Trophoblast cell (in vitro differentiated cells and primary cell): ENCODE measurements at regions not wholly inside any gene's neighbourhood (a gene's known extent, or its start where the extent isn't known, plus 50 kb on each side); places are given as distances from the start of the nearest gene placed in this dataset.

Source experiments
- DNase-seq, 2 donors: peaks; one replicate each; pipeline ENCODE4 v3.0.0-alpha.2; 2016
- H2AFZ ChIP-seq: 2 replicates; pipeline ENCODE4 v1.6.1; 2013; ENCODE audit warnings: low read length, moderate library complexity, mild to moderate bottlenecking; ENCODE audit not compliant: insufficient read depth, poor library complexity
- H2AK5ac ChIP-seq: 2 replicates; pipeline ENCODE4 v1.6.1; 2013; ENCODE audit warnings: mild to moderate bottlenecking, low read length
- H2BK120ac ChIP-seq: 2 replicates; pipeline ENCODE4 v1.6.1; 2013; ENCODE audit warnings: low read length, mild to moderate bottlenecking, moderate library complexity; ENCODE audit not compliant: insufficient read depth, poor library complexity
- H2BK12ac ChIP-seq: 2 replicates; pipeline ENCODE4 v1.6.1; 2013; ENCODE audit warnings: mild to moderate bottlenecking, low read length, moderate library complexity
- H2BK5ac ChIP-seq: 2 replicates; pipeline ENCODE4 v1.6.1; 2013; ENCODE audit warnings: low read length, low read depth, moderate library complexity, mild to moderate bottlenecking; ENCODE audit not compliant: poor library complexity
- H3K14ac ChIP-seq: 2 replicates; pipeline ENCODE4 v1.6.1; 2013; ENCODE audit warnings: mild to moderate bottlenecking, low read length
- H3K18ac ChIP-seq: 2 replicates; pipeline ENCODE4 v1.6.1; 2013; ENCODE audit warnings: mild to moderate bottlenecking, low read length
- H3K23ac ChIP-seq: 2 replicates; pipeline ENCODE4 v1.6.1; 2013; ENCODE audit warnings: low read length
- H3K27ac ChIP-seq: 2 replicates; pipeline ENCODE4 v1.5.1; 2013; ENCODE audit warnings: low read depth, mild to moderate bottlenecking, inconsistent platforms, low read length, moderate library complexity
- H3K27me3 ChIP-seq: 2 replicates; pipeline ENCODE4 v1.6.1; 2013; ENCODE audit warnings: inconsistent platforms, mild to moderate bottlenecking, low read length, moderate library complexity; ENCODE audit not compliant: insufficient read depth
- H3K36me3 ChIP-seq, 2 experiments: 1 replicate in 1 of 2; 2 replicates in 1 of 2; pipeline ENCODE4 v1.6.1; 2013; ENCODE audit warnings: low read length in 2 of 2, mild to moderate bottlenecking in 2 of 2, moderate library complexity in 1 of 2; ENCODE audit not compliant: insufficient read depth in 2 of 2, control insufficient read depth in 1 of 2
- H3K4ac ChIP-seq: 2 replicates; pipeline ENCODE4 v1.6.1; 2013; ENCODE audit warnings: low read depth, mild to moderate bottlenecking, low read length, moderate library complexity
- H3K4me1 ChIP-seq, 2 experiments: 1 replicate in 1 of 2; 2 replicates in 1 of 2; pipeline ENCODE4 v1.6.1; 2013; ENCODE audit warnings: low read length in 2 of 2, mild to moderate bottlenecking in 2 of 2, moderate library complexity in 1 of 2; ENCODE audit not compliant: insufficient read depth in 2 of 2, control insufficient read depth in 1 of 2
- H3K4me2 ChIP-seq: 2 replicates; pipeline ENCODE4 v1.6.1; 2013; ENCODE audit warnings: inconsistent platforms, mild to moderate bottlenecking, low read length, moderate library complexity
- H3K4me3 ChIP-seq: 2 replicates; pipeline ENCODE4 v1.5.1; 2013; ENCODE audit warnings: mild to moderate bottlenecking, low read depth, low read length, inconsistent platforms
- H3K79me1 ChIP-seq: one replicate; pipeline ENCODE4 v1.6.1; 2013; ENCODE audit warnings: low read length
- H3K79me2 ChIP-seq: 2 replicates; pipeline ENCODE4 v1.6.1; 2013; ENCODE audit warnings: low read length, mild to moderate bottlenecking; ENCODE audit not compliant: control insufficient read depth, insufficient read depth, poor library complexity
- H3K9ac ChIP-seq: 2 replicates; pipeline ENCODE4 v1.6.1; 2013; ENCODE audit warnings: mild to moderate bottlenecking, low read length
- H3K9me3 ChIP-seq: 2 replicates; pipeline ENCODE4 v1.6.1; 2013; ENCODE audit warnings: low read depth, mild to moderate bottlenecking, control low read depth, inconsistent platforms, low read length; ENCODE audit not compliant: insufficient read depth
- H4K12ac ChIP-seq: 2 replicates; pipeline ENCODE4 v1.6.1; 2013; ENCODE audit warnings: low read depth, mild to moderate bottlenecking, low read length, moderate library complexity
- H4K8ac ChIP-seq: 2 replicates; pipeline ENCODE4 v1.6.1; 2013; ENCODE audit warnings: low read depth, mild to moderate bottlenecking, low read length, moderate library complexity
- H4K91ac ChIP-seq: one replicate; pipeline ENCODE4 v1.6.1; 2013; ENCODE audit warnings: low read depth, mild to moderate bottlenecking, low read length, moderate library complexity
- WGBS: extraction: QIAGEN DNeasy Blood & Tissue Kit; methylation state at CpG from one replicate; pipeline ENCODE4 v1.1.7; 2013; ENCODE audit warnings: missing lambda C conversion rate; ENCODE audit not compliant: insufficient read length, insufficient coverage; ENCODE audit errors: extremely low coverage; 5-methylcytosine and 5-hydroxymethylcytosine counted together

DNA sequence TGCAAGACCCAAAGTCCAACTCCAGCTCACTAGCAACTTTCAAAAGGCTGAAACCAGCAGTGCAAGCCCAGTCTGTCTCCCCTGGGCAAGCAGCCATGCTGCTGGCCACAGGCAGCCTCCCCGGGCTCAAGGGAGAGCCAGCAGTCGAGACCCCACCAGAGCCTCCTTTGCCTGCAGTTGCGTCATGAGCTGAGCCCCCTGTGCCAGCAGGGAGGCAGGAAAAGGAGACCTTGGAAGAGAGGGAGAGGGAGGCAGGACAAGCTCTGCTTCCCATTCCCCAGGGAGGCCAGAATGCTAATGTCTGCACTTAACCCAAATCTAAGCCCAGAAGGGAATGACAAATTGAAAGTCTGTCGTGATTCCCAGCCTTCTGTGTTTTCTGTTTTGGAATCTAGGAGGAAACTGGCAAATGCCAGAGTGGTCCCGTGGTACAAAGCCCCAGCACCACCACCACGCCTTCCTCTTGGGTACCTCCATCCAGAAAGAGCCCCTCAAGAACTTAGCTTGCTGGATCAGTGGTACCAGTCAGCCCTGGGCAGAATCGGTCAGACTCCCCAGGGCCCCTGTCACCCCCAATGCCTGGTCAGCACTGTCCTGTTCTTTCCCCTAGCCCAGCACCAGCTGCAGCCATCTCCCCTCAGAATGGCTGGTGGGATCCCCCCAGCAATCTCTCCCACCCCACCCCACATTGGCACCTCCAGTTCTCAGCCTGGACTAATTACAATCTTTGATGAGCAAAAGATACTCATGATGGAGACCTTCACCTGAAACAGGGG is 99.3 kb upstream of the TNRC6C start:
- H3K4me3 ChIP-seq = no peak overlapping the region
- H3K23ac ChIP-seq = no peak overlapping the region
- no peak overlapping the region for H3K4ac ChIP-seq
- no peaks in the 10 kb centered on the region for H3K36me3 ChIP-seq
- no peak overlapping the region for H2BK120ac ChIP-seq
- peaks cover 4% of the 10 kb centered on the region for H3K9me3 ChIP-seq
- no peaks in the 10 kb centered on the region for H3K79me1 ChIP-seq
- no peak overlapping the region for H2BK5ac ChIP-seq
- no peak overlapping the region for H3K18ac ChIP-seq
- no peak overlapping the region for H3K9ac ChIP-seq
- no peak overlapping the region for H3K27ac ChIP-seq
- no CpG with 5 or more reads among the region's 7 CpGs for WGBS
- H4K8ac ChIP-seq = no peak overlapping the region
- no peak overlapping the region for H3K14ac ChIP-seq
- no peaks in the 10 kb centered on the region for H3K79me2 ChIP-seq
- no peaks in the 10 kb centered on the region for H3K4me1 ChIP-seq
- H3K4me2 ChIP-seq = no peak overlapping the region
- no peak overlapping the region for H4K12ac ChIP-seq
- H2AFZ ChIP-seq = no peak overlapping the region
- no peak overlapping the region for H4K91ac ChIP-seq
- H2AK5ac ChIP-seq = no peak overlapping the region
- no peaks in the 10 kb centered on the region for H3K27me3 ChIP-seq
- no peak for DNase-seq
- no peak overlapping the region for H2BK12ac ChIP-seq

DNA sequence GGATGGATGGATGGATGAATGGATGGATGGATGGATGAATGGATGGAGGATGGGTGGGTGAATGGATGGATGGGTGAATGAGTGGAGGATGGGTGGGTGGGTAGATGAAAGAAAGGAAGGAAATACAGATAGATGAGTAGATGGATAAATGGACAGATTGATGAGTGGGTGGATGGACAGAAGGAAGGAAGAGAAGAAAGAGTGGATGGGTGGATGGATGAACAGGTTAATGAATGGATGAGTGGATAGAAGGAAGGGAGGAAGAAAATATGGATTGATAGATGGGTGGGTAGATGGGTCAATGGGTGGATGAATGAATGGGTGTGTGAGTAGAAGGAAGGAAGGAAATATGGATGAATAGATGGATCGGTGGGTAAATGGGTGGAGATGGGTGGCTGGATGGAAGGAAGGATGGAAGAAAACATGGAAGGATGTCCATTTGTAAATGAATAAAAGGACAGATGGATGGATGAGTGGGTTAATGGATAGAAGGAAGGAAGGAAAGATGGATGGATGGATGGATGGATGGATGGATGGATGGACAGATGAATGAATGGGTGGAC is 97.3 kb upstream of the TNRC6C start:
- Histone ChIP-seq H3K79me1 (no peaks in the 10 kb centered on the region), H4K91ac (no peak overlapping the region), H3K36me3 (no peaks in the 10 kb centered on the region), H4K12ac (no peak overlapping the region), H3K79me2 (no peaks in the 10 kb centered on the region), H3K23ac (no peak overlapping the region), H3K9me3 (peaks cover 4% of the 10 kb centered on the region), H3K27me3 (no peaks in the 10 kb centered on the region), H2AK5ac (no peak overlapping the region), H3K4me1 (no peaks in the 10 kb centered on the region), H2BK12ac (no peak overlapping the region), H3K14ac (no peak overlapping the region), H2BK120ac (no peak overlapping the region), H3K27ac (no peak overlapping the region), H2AFZ (no peak overlapping the region), H3K4ac (no peak overlapping the region), H3K9ac (no peak overlapping the region), H3K4me2 (no peak overlapping the region), H4K8ac (no peak overlapping the region), H3K18ac (no peak overlapping the region), H2BK5ac (no peak overlapping the region), H3K4me3 (no peak overlapping the region)
- no peak for DNase-seq
- 100% methylated on average over 1 of the region's 1 CpG for WGBS

GRCh38 chr17:77861981-77862645 is 96.4 kb upstream of the TNRC6C start:
- Histone ChIP-seq H3K4me3 (no peak overlapping the region), H3K27me3 (no peaks in the 10 kb centered on the region), H3K9ac (no peak overlapping the region), H3K14ac (no peak overlapping the region), H3K9me3 (peaks cover 4% of the 10 kb centered on the region), H2AFZ (no peak overlapping the region), H3K18ac (no peak overlapping the region), H3K79me2 (no peaks in the 10 kb centered on the region), H4K91ac (no peak overlapping the region), H2BK12ac (no peak overlapping the region), H3K23ac (no peak overlapping the region), H3K4ac (no peak overlapping the region), H4K8ac (no peak overlapping the region), H2BK5ac (no peak overlapping the region), H2BK120ac (no peak overlapping the region), H3K27ac (no peak overlapping the region), H3K4me1 (no peaks in the 10 kb centered on the region), H3K4me2 (no peak overlapping the region), H4K12ac (no peak overlapping the region), H3K36me3 (no peaks in the 10 kb centered on the region), H3K79me1 (no peaks in the 10 kb centered on the region), H2AK5ac (no peak overlapping the region)
- no peak for DNase-seq
- WGBS = no CpG with 5 or more reads among the region's 13 CpGs

GRCh38 chr17:77862890-77863813 is 95.4 kb upstream of the TNRC6C start:
- no peak overlapping the region for H3K4me2 ChIP-seq
- no peak overlapping the region for H2BK5ac ChIP-seq
- H3K23ac ChIP-seq = no peak overlapping the region
- no peaks in the 10 kb centered on the region for H3K4me1 ChIP-seq
- H3K79me2 ChIP-seq = no peaks in the 10 kb centered on the region
- H3K9me3 ChIP-seq = peaks cover 2% of the 10 kb centered on the region
- no peak overlapping the region for H4K12ac ChIP-seq
- H3K14ac ChIP-seq = no peak overlapping the region
- no peak overlapping the region for H3K18ac ChIP-seq
- no peak overlapping the region for H2BK12ac ChIP-seq
- H4K8ac ChIP-seq = no peak overlapping the region
- no peak overlapping the region for H3K4ac ChIP-seq
- DNase-seq = no peak
- H3K4me3 ChIP-seq = no peak overlapping the region
- H3K36me3 ChIP-seq = no peaks in the 10 kb centered on the region
- no CpG with 5 or more reads among the region's 14 CpGs for WGBS
- no peak overlapping the region for H3K27ac ChIP-seq
- no peak overlapping the region for H3K9ac ChIP-seq
- H4K91ac ChIP-seq = no peak overlapping the region
- no peak overlapping the region for H2AFZ ChIP-seq
- H3K79me1 ChIP-seq = no peaks in the 10 kb centered on the region
- H2AK5ac ChIP-seq = no peak overlapping the region
- H2BK120ac ChIP-seq = no peak overlapping the region
- no peaks in the 10 kb centered on the region for H3K27me3 ChIP-seq
